Astrocyte (in vitro differentiated cells and primary cell): ENCODE measurements at regions not wholly inside any gene's neighbourhood (a gene's known extent, or its start where the extent isn't known, plus 50 kb on each side); places are given as distances from the start of the nearest gene placed in this dataset.

Experiments used
- CTCF ChIP-seq: IDR thresholded peaks from 2 replicates; pipeline ENCODE4 v1.5.1; 2011; ENCODE audit warnings: low read depth, mild to moderate bottlenecking, inconsistent platforms, low read length, moderate library complexity; ENCODE audit not compliant: insufficient read depth
- EZH2 ChIP-seq: IDR thresholded peaks from 2 replicates; pipeline ENCODE4 v1.6.1; 2012; ENCODE audit warnings: mild to moderate bottlenecking, low read length, inconsistent platforms; ENCODE audit not compliant: insufficient read depth

GRCh38 chr9:75483636-75484035 is 395.3 kb downstream of the OSTF1 start:
- TF ChIP-seq CTCF = no peak
- TF ChIP-seq EZH2 = no peak
